HG02938 (cell line): ENCODE measurements at regions not wholly inside any gene's neighbourhood (a gene's known extent, or its start where the extent isn't known, plus 50 kb on each side); places are given as distances from the start of the nearest gene placed in this dataset.

Experiments
- ATAC-seq: cut with Tn5 transposase; IDR thresholded peaks from one replicate; pipeline ENCODE4 v1.9.1; 2021; ENCODE audit warnings: mild to moderate bottlenecking, moderate library complexity; ENCODE audit not compliant: unreplicated experiment

DNA sequence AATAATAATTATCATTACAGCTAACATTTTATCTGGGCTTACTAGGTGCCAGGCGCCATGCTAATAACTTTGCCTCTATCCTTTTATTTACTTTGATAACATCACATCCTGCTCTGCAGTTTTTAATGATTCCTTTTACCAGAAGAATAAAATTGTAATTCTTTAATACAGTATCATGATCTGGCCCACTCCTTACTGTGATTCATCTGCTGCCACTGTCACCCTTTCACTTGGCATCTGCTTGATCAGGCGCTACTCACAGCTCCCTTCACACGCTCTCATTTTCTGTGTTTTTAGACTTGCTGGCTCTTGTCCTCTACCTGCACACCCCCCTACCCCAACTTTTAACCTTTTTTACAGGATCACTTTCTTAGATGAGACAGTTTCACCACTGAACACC, 167.5 kb downstream of the NTMT2 start:
- no peak for ATAC-seq

DNA sequence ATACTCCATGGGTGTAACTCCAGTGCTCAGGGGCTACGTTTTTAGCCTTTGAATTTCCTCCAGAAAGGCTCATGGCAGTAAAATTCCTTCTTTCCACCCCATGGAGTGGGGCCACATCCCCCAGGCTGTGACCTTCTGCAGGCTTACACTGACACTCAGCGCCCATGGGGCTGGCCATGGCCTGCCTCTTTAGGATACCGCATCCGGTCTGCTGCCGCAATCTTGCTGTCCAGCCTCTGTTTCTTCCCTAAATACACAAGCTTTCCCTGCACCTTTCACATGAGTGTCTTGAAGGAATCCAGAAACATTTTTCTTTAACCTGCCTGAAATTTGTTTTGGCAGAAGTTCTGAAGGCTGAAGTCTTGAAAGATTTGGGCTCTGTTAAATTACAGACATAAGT, 170.5 kb downstream of the NTMT2 start:
- no peak for ATAC-seq

DNA sequence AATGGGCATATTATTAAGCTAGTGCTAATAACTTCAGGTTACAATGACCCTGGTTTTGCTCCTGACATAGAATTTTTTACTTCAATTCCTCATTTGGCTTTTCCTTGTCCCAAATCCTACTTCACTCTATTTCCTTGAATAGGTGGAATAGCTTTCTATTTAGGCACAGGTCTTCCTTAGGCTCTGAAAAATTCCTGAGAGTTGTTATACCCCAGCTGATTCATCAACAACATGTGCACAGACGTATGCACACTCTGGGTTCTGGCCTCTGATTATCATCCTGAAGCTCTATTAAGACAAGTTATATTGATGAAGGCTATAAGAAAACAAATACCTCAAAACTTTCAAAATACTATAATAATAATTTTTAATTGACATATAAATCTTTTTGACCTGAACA, 172.4 kb downstream of the NTMT2 start:
- no peak for ATAC-seq

DNA sequence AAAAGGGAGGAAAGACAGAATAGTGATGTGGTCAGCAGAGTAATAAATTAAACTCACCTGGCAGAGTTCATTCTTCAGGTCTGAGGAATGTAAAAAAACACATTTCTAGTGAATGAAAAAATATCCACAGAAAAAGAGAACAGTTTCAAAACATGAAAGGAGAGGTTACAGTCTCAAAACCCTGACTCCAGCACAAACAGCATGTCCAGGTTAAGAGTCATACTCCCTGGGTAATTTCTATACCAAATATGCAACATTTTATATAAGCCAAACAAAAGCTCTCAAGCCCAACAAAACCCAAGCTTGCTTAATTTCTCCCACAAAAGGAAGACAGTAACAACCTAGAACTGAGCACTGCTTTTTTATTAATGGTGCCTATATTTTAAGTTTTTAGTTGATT, 173.0 kb downstream of the NTMT2 start:
- ATAC-seq = no peak

DNA sequence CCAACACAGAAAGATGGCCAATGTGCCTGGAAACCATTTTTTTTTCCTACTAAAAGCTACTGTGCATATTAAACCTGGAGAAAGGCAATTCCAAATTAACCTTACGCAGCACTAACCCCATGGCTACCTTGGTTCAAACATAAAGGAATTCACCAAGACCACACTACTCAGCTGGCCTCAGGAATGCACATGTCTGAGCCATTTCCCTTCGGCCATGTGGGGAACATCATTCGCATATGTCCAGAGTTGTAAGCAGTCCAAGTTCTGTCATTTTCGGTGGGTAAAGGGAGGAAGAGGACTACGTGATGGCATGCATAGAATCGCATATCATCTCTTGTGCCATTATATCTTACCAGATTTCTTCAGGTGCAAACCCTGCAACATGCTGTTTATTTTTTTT, 175.4 kb downstream of the NTMT2 start:
- no peak for ATAC-seq

DNA sequence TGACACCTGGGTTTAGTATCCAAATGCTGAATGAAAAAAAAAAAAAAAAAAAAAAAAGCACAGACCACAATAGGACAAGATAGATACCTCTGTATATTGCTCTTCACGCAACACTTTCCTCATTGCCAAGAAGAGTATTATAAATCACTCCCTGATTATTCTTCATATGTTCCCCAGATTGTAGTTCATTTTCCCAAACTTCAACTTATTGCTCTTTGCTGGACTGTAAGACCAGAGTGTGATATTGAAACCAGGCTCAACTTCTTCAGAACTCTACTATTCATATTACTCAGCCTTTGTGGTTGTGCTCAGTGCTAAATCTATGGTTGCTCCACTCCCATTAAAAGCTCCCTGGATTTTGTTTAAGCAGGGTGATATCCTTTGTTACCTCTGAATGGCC, 180.4 kb downstream of the NTMT2 start:
- ATAC-seq = no peak

DNA sequence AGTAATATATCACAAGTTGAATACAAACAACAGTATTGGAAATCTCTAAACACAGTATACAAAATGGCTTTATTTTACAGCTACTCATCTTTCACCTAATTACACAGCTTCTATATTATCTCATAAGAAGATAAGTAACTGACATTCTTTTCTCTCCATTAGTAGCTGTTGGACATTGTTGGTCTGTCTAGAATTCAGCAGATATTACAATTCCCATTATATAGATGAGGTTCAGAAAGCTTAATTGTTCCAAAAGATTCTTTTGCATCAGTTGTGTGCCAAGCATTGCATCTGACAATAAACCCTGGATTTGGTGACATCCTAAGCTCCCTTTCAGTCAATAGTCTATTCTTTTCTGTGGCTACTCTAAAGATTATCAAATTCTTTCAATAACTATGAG, 187.0 kb downstream of the NTMT2 start:
- no peak for ATAC-seq

DNA sequence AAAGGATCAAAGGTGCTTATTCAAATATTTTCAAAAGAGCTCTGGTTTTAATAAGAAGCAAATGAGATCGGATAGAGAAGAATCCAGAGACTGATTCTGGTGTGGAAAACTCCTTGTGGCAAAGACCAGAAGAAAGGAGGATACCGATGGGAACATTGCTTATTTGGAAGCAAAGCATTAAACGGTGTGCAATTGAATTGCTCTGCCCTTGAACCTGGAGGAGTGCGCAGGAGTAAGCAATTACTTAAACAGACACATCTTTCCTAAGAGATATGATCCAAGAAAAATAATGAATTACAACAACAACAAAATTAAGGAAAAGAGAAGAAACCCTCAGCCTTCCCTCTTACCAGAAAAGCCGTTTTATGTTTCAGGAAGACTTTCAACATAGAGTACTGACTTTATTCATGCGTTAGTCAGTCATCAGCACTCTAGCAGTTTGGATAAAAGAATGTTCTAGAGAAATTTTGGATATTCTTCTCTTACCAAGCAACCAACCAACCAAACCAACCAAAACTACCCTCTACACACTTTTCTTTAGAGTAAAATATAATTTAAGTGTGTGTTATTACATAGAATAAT, 191.7 kb downstream of the NTMT2 start:
- ATAC-seq = no peak

DNA sequence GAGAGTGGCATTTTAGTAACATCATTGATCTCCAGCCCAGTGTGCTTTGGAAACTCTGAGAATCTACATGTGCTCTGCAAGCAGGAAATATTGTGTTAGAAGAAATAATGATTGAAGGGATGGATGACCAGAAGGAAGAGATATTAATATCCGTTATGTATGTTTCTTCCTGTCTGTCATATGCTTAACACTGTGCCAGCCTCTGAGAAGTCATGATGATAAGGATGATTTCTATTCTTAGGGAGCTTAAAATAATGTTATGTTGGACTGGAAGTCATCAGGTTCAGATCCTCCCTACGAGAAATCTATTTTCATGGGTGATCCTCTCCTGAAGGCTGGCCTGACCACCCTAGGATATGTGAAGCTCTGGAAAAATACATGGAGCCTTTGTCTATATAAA, 192.4 kb upstream of the GORAB start:
- ATAC-seq = no peak

DNA sequence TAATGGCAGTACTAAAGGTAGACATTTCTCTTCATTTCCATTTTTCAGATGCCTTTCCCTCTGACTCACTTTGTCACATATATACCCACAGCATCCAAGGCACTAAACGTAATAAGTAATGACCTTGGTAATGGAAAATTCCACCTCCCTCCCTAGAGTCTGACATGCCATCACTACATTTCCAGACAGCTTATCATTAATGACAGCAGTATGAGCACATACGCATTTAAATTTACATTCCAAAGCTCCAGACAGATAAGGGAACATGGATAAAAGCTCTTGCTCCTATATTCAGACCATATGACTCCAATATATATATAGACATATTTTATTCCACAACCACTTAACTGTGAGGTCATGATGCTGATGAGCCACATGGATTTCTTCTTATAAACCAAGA, 191.7 kb upstream of the GORAB start:
- ATAC-seq = no peak

DNA sequence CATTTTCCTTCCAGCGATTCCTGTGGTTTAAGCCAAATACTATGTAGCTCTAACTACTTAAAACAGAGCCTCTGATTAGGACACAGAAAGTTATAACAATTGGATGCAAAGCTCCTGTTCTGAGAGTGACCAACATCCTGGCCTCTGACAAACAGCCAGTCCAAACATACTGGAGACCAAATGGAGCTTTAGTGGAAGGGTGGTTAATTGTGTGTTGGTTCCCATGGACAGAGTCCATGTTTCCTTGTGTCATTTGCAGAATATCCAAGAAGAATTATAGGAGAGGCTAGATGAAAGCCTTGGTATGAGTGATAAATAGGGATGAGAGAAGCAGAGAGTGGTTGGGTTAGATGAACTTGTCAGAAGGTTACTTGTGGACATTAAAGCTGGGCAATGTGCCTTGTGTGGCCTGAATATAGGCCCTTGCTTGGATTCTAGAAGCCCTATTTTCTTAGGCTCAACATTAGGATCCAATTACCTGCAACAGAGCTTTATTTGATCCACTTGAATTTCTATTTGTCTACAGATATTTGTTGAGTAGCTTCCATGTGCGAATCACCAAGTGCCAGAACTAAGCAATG, 180.5 kb upstream of the GORAB start:
- ATAC-seq = no peak

DNA sequence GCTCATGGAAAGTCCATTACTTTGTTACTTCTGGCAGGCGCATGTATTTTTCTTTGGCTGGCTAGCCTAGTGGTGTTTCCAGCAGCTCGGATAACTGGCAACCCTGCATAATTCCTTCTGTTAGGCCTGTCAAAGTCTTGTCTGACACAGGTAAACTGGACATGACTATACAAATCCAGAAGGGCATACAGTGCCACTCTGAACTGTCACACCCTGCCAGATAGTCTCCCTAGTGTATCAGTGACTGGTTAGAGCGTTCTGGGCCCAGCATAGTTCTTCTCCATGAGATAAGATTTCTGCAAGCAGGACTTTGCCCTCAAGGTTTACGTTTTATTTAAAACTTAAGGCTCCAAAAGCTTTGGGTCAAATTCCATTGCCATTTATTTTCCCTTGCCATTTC, 177.7 kb upstream of the GORAB start:
- no peak for ATAC-seq

DNA sequence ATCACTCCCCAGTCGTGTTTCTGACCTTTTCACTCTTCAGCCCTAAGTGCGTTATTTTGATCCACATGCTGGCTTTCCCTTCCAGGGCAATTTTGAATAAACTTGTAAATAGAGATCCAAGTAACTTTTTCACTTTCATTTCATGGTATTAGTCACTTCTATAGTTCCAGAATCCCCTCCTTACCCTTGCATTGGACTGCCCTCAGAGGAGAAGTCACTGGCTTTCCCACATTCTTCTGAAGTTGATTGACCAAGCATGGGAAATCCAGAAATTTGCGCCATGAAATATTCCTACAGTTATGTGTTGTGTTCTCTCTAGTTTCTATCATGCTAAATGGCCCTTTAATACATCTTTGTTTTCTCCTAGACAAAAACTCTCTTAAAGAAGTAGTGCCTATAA, 177.3 kb upstream of the GORAB start:
- no peak for ATAC-seq

DNA sequence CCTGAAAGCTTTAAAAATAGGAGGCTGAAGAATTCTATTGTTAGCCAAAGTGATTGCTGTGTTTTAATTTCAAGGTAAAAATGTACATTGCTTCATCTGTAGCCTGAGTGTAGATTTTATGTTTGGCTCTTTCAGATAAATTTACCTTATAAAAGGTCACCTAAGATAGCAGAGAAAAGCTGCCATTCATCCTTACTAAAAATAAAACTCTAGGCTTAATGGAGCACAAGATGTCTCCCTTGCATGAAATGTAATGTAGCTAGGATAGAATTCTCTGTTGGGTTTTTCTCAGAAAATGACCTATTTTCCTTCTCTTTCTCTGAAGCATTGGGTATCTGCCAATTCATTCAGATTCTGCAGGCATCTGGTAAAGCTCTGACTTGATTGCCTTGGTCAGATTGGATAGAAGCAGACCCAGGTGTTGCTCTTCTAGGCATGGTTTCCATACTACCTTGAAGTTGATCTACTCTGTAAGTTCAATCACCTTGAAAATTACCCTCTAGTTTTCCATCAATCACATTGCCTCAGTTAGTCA, 176.6 kb upstream of the GORAB start:
- ATAC-seq = no peak

DNA sequence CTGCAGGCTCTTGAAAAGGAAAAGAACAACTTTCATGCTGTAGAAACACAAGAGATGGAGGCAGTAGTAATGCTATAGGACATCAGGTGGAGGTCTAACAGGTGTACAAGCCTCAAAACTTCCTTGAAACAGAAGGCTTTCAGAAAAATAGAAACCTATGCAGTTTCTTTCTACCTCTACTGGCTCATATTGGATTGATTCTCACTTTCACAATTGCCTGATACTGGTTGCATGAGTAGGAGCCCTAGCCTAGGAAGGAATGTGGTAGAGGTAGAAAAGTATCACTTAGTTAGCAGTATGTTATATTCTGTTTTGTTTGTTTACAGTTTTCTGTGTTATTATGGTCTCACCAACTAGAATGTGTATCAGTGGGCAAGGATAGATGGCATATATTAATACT, 175.4 kb upstream of the GORAB start:
- peak; percentile 73 for ATAC-seq

DNA sequence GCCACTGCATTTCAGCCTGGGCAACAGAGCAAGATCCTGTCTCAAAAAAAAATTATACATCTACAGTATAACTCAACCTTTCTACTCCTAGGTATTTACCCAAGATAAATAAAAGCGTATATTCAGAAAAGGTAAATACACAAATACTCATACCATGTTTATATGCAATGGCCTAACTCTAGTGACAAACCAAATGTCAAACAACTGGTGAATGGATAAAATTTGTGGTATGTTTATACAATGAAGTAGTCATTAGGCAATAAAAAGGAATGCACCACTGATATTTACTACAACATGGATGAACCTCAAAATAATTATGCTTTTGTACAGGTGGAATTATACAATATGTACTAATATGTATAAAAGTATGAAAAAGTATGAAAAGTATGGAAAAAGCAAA, 174.2 kb upstream of the GORAB start:
- ATAC-seq = no peak

DNA sequence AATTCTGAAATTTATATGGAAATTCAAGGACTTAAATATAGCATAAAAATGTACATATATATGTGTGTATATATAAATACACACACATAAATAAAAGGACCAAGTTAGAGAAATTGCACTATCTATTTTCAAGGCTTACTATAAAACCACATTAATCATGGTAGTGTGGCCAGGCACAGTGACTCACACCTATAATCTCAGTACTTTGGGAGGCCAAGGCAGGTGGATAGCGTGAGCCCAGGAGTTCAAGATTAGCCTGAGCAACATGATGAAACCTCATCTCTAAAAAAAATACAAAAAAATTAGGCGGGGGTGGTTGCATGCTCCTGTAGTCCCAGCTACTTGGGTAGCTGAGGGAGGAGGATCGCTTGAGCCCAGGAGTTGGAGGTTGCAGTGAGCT, 171.4 kb upstream of the GORAB start:
- no peak for ATAC-seq

DNA sequence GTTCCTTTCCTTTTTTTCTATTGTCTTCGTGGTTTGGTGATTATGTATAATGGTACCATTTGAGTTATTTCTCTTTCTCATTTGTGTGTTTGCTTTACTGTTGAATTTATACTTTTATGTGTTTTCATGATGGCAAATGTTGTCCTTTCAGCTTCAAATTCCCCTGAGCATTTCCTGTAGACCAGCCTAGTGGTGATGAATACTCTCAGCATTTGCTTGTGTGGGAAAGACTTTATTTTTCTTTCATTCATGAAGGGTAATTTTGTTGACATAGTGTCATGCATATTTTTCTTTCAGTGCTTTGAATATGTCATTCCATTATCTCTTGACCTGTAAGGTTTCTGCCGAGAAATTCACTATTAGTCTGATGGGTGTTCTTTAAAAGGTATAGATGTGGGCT, 166.6 kb upstream of the GORAB start:
- no peak for ATAC-seq

DNA sequence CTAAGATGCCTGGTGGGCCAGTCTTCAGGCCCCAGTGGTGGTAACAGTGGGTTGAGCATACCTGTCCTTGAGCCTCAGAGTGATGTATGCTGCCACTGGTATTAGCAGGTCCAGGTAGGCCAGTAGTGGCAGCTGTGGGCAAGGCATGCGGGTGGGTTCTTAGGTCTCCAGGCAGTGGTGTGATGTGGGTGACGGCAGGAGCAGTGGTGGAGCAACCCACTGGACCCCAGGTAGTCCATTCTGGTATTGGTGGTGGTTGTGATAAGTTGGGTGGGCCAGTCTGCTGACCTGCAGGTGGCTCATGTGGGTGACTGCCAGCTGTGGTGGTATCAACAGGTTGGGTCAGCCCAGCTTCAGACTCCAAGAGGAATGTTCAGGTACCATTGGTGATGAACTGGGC, 165.0 kb upstream of the GORAB start:
- ATAC-seq = no peak

DNA sequence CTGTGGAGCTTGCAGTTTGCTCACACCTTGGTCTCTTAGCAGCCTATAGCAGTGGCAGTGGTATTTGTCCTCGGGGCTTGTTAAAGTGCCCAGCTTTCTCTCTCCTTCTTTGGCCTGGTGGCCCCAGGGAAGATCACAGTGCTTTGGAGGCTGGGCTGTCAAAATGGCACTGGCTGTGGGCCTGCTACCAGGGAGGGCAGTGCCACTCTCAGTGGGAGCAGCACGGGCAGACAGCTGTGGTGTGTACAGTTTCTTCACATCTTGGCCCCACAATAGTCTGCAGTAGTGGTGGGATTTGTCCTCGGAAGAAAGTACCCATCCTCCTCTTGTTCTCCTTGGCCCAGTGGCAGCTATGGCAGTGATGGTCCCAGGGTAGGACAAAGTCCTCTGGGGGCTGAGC, 164.4 kb upstream of the GORAB start:
- ATAC-seq = no peak

DNA sequence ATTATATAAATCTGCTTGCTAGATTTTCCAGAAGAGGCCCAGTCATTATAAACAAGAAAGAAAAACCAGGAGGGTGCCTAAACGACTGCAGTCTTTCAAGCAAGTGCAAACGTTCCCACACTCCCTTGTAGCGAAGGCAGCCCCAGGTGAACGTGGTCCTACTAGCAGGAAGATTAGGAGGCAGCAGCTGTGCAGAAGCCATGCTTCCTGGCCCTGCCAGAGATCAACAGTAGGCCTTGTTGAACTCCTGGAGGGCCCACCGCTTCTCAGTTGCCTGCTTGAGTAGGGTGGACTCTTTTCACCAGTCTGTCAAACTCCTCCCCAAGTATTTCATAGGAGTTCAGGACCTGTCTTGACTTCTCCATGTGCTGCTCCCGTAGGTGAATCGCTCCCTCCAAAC, 163.0 kb upstream of the GORAB start:
- ATAC-seq = no peak

DNA sequence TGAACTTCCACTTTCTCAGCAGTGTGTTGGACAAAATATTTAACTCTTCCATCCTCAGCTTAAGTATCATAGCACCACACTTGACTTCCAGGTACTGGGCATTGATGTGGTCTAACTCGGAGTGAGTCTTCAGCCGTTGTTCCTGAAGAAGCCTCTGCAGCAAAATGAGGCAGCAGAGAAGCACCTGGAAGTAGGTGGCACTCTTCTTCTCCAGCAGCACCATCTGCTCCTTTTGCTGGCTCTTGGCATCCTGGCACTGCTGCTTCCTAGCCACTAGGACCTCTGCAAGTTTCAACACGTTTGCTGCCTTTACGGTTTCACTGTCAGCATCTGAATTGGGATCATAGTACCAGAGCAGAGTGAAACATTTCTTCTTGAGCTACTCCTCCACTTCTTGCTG, 162.5 kb upstream of the GORAB start:
- ATAC-seq = no peak

DNA sequence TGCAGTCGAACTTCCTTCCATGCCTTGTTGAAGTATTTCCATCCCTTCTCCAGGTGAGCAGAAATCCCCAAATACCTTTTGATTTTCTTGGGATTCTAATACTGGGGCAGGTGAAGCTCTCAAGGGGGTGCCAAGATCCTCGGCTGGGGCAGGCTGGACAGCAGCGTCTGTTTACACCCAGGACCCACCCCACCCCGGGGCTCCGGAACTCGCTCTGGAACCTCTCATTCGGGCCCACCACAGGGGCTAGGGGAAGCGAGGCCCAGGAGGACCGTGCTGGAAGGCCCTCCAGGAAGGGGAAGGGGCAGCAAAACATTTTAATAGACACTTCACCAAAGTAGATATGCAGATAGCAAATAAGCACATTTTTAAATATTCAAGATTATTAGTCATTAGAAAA, 161.9 kb upstream of the GORAB start:
- ATAC-seq = no peak
